ENCODE measurements at regions not wholly inside any gene's neighbourhood (a gene's known extent, or its start where the extent isn't known, plus 50 kb on each side); places are given as distances from the start of the nearest gene placed in this dataset.

DNA sequence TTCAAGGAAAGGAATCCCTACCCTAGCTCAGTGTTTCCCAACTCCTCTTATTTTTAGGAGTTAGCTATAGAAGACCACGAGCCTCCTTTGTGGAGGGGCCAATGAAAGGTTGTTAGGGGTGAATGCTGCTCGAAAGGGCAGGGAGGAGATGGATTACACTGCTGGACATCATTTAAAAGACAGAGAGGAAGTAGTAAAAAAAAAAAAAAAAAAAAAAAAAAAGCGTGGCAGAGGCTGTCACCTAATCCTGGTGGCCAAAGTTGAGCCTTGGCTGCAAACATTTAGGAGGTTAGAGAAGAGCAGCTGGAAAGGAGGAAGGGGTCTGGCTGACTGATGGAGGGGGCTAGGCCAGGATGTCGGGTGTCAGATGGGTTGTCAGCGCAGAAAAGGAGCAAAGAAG is 139.0 kb upstream of the KLF7 start:
- Histone ChIP-seq H3K27me3 (ENCODE audit: insufficient read depth, low read depth, low read length) (no peaks in the 10 kb centered on the region), H3K9ac (ENCODE audit: low read length) (no peak overlapping the region), H3K79me2 (replicated peaks; ENCODE audit: insufficient read depth, low read length) (no peaks in the 10 kb centered on the region), H3K4me3 (ENCODE audit: low read length) (no peak overlapping the region), H3K9me2 (ENCODE audit: insufficient read depth, low read length) (no peaks in the 10 kb centered on the region), H2AFZ (ENCODE audit: low read depth, low read length) (no peak overlapping the region), H3K27ac (ENCODE audit: low read length) (no peak overlapping the region), H3F3A (ENCODE audit: insufficient read depth, low read length, poor library complexity, severe bottlenecking) (no peaks in the 10 kb centered on the region), H3K36me3 (ENCODE audit: insufficient read depth, low read length) (no peaks in the 10 kb centered on the region), H3K9me3 (ENCODE audit: low read length) (no peaks in the 10 kb centered on the region), H4K20me1 (ENCODE audit: insufficient read depth) (no peaks in the 10 kb centered on the region), H3K4me2 (ENCODE audit: low read length) (no peak overlapping the region)
- TF ChIP-seq EZH2 (IDR thresholded peaks at IDR 0.05; ENCODE audit: borderline replicate concordance, insufficient read depth, low read length, poor library complexity, severe bottlenecking) (no peak), POLR2AphosphoS5 (IDR thresholded peaks at IDR 0.05) (no peak), RAD21 (conservative IDR thresholded peaks at IDR 0.05) (no peak), EP300 (conservative IDR thresholded peaks at IDR 0.05; ENCODE audit: poor library complexity, severe bottlenecking) (no peak), TAF1 (IDR thresholded peaks at IDR 0.05; ENCODE audit: low read depth) (no peak), MXI1 (conservative IDR thresholded peaks at IDR 0.05; ENCODE audit: poor library complexity, severe bottlenecking) (no peak)

DNA sequence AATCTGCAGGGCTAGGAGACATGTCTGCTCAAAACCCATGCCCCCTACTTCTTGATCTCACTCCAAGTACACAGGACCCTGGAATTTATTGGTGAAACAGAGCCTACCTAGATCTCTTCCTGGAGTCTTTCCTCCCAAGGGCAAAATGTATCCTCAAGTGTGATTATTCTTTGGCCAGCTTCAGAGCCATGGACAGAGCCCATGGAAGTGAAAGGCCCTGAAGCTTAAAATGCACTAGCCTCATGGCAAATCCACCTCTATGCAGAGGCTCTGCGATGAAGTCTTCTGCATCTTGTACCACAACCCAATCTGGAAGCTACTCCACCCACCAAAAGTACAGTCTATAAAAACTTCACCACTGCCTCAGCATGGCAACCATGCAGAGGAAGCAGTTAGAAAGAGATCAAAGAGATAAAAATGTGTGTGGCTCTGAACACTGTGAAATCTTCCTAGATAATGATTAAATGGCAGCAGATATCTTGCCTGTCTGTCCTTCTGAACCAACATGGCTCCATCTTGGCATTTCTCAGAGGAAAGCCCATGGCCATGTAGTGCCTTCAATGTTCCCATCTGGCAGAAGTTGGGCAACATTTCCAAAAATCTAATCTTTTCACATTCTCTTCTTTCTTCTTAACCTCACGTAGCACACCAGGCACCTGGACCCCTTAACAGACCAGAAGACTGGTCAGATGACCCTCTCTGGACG is 142.9 kb upstream of the KLF7 start:
- H3K9me2 ChIP-seq (ENCODE audit: insufficient read depth, low read length) = no peaks in the 10 kb centered on the region
- H3K27ac ChIP-seq (ENCODE audit: low read length) = peak overlapping the region; percentile 93
- H3K4me2 ChIP-seq (ENCODE audit: low read length) = no peak overlapping the region
- H3K9ac ChIP-seq (ENCODE audit: low read length) = peak overlapping the region; percentile 66
- no peaks in the 10 kb centered on the region for H3K27me3 ChIP-seq (ENCODE audit: insufficient read depth, low read depth, low read length)
- no peaks in the 10 kb centered on the region for H3K79me2 ChIP-seq (replicated peaks; ENCODE audit: insufficient read depth, low read length)
- no peaks in the 10 kb centered on the region for H4K20me1 ChIP-seq (ENCODE audit: insufficient read depth)
- no peak overlapping the region for H2AFZ ChIP-seq (ENCODE audit: low read depth, low read length)
- H3K9me3 ChIP-seq (ENCODE audit: low read length) = no peaks in the 10 kb centered on the region
- H3K36me3 ChIP-seq (ENCODE audit: insufficient read depth, low read length) = no peaks in the 10 kb centered on the region
- TF ChIP-seq, protein P1, sequence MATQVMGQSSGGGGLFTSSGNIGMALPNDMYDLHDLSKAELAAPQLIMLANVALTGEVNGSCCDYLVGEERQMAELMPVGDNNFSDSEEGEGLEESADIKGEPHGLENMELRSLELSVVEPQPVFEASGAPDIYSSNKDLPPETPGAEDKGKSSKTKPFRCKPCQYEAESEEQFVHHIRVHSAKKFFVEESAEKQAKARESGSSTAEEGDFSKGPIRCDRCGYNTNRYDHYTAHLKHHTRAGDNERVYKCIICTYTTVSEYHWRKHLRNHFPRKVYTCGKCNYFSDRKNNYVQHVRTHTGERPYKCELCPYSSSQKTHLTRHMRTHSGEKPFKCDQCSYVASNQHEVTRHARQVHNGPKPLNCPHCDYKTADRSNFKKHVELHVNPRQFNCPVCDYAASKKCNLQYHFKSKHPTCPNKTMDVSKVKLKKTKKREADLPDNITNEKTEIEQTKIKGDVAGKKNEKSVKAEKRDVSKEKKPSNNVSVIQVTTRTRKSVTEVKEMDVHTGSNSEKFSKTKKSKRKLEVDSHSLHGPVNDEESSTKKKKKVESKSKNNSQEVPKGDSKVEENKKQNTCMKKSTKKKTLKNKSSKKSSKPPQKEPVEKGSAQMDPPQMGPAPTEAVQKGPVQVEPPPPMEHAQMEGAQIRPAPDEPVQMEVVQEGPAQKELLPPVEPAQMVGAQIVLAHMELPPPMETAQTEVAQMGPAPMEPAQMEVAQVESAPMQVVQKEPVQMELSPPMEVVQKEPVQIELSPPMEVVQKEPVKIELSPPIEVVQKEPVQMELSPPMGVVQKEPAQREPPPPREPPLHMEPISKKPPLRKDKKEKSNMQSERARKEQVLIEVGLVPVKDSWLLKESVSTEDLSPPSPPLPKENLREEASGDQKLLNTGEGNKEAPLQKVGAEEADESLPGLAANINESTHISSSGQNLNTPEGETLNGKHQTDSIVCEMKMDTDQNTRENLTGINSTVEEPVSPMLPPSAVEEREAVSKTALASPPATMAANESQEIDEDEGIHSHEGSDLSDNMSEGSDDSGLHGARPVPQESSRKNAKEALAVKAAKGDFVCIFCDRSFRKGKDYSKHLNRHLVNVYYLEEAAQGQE (IDR thresholded peaks at IDR 0.05; ENCODE audit: borderline replicate concordance) = no peak
- H3F3A ChIP-seq (ENCODE audit: insufficient read depth, low read length, poor library complexity, severe bottlenecking) = no peaks in the 10 kb centered on the region
- H3K4me3 ChIP-seq (ENCODE audit: low read length) = no peak overlapping the region

- H3K9me3 ChIP-seq (ENCODE audit: low read length) = no peaks in the 10 kb centered on the region
- H3K9ac ChIP-seq (ENCODE audit: low read length) = peak overlapping the region; percentile 66
- H3K4me3 ChIP-seq (ENCODE audit: low read length) = no peak overlapping the region
- no peaks in the 10 kb centered on the region for H3K27me3 ChIP-seq (ENCODE audit: insufficient read depth, low read depth, low read length)
- no peaks in the 10 kb centered on the region for H4K20me1 ChIP-seq (ENCODE audit: insufficient read depth)
- H3K4me2 ChIP-seq (ENCODE audit: low read length) = no peak overlapping the region
- no peaks in the 10 kb centered on the region for H3K79me2 ChIP-seq (replicated peaks; ENCODE audit: insufficient read depth, low read length)
- peak overlapping the region; percentile 93 for H3K27ac ChIP-seq (ENCODE audit: low read length)
- H3K36me3 ChIP-seq (ENCODE audit: insufficient read depth, low read length) = no peaks in the 10 kb centered on the region
- no peak overlapping the region for H2AFZ ChIP-seq (ENCODE audit: low read depth, low read length)
- no peaks in the 10 kb centered on the region for H3F3A ChIP-seq (ENCODE audit: insufficient read depth, low read length, poor library complexity, severe bottlenecking)
- TF ChIP-seq POLR2AphosphoS5 (IDR thresholded peaks at IDR 0.05) = peak; percentile 52
- TF ChIP-seq, protein P2, sequence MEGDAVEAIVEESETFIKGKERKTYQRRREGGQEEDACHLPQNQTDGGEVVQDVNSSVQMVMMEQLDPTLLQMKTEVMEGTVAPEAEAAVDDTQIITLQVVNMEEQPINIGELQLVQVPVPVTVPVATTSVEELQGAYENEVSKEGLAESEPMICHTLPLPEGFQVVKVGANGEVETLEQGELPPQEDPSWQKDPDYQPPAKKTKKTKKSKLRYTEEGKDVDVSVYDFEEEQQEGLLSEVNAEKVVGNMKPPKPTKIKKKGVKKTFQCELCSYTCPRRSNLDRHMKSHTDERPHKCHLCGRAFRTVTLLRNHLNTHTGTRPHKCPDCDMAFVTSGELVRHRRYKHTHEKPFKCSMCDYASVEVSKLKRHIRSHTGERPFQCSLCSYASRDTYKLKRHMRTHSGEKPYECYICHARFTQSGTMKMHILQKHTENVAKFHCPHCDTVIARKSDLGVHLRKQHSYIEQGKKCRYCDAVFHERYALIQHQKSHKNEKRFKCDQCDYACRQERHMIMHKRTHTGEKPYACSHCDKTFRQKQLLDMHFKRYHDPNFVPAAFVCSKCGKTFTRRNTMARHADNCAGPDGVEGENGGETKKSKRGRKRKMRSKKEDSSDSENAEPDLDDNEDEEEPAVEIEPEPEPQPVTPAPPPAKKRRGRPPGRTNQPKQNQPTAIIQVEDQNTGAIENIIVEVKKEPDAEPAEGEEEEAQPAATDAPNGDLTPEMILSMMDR (IDR thresholded peaks at IDR 0.05; ENCODE audit: poor library complexity, severe bottlenecking) = peak; percentile 50
- peak; percentile 40 for TF ChIP-seq RAD21 (conservative IDR thresholded peaks at IDR 0.05)
- no peak for TF ChIP-seq SMC3 (conservative IDR thresholded peaks at IDR 0.05; ENCODE audit: poor library complexity)
- no peaks in the 10 kb centered on the region for H3K9me2 ChIP-seq (ENCODE audit: insufficient read depth, low read length)
Measured at GRCh38 chr2:207311316-207312005, 145.7 kb upstream of the KLF7 start.
